Spinal cord (tissue), 9 donors: ENCODE measurements at regions not wholly inside any gene's neighbourhood (a gene's known extent, or its start where the extent isn't known, plus 50 kb on each side); places are given as distances from the start of the nearest gene placed in this dataset.

Experiments used
- DNase-seq, 6 donors: peaks; one replicate each; pipeline versions ENCODE4 v3.0.0 to v3.0.0-alpha.2; 2013 to 2015; ENCODE audit warnings: low spot score in 6 of 6, low read depth in 4 of 6
- H3K27ac ChIP-seq: one replicate; pipeline ENCODE4 v1.5.1; 2013; ENCODE audit warnings: low read depth, low read length, control low read depth
- H3K27me3 ChIP-seq: one replicate; pipeline ENCODE4 v1.6.1; 2013; ENCODE audit warnings: low read length; ENCODE audit not compliant: control insufficient read depth, insufficient read depth
- H3K36me3 ChIP-seq: one replicate; pipeline ENCODE4 v1.6.1; 2013; ENCODE audit warnings: low read length; ENCODE audit not compliant: control insufficient read depth, insufficient read depth
- H3K4me1 ChIP-seq: one replicate; pipeline ENCODE4 v1.6.1; 2013; ENCODE audit warnings: low read length; ENCODE audit not compliant: control insufficient read depth, insufficient read depth
- H3K4me3 ChIP-seq: one replicate; pipeline ENCODE4 v1.5.1; 2013; ENCODE audit warnings: low read depth, low read length, control low read depth
- H3K9me3 ChIP-seq: one replicate; pipeline ENCODE4 v1.6.1; 2013; ENCODE audit warnings: low read length; ENCODE audit not compliant: control insufficient read depth, insufficient read depth
- WGBS: methylation state at CpG from one replicate; pipeline ENCODE4 v1.1.5; 2013; ENCODE audit warnings: missing lambda C conversion rate; ENCODE audit not compliant: insufficient coverage; 5-methylcytosine and 5-hydroxymethylcytosine counted together
- donor health status: healthy.

- Histone ChIP-seq H3K4me3 (no peak overlapping the region), H3K4me1 (no peaks in the 10 kb centered on the region), H3K36me3 (no peaks in the 10 kb centered on the region), H3K9me3 (no peaks in the 10 kb centered on the region), H3K27me3 (no peaks in the 10 kb centered on the region), H3K27ac (no peak overlapping the region)
- DNase-seq: no peak
- no CpG with 5 or more reads among the region's 7 CpGs for WGBS
These were observed 60.5 kb upstream of the GALNT5 start for GRCh38 chr2:157196956-157197355.

GRCh38 chr2:157197848-157198247 lies 59.7 kb upstream of the GALNT5 start:
- no peak overlapping the region for H3K4me3 ChIP-seq
- no peak for DNase-seq
- no peaks in the 10 kb centered on the region for H3K9me3 ChIP-seq
- H3K27me3 ChIP-seq: no peaks in the 10 kb centered on the region
- WGBS: no CpG with 5 or more reads among the region's 1 CpG
- no peaks in the 10 kb centered on the region for H3K4me1 ChIP-seq
- no peak overlapping the region for H3K27ac ChIP-seq
- no peaks in the 10 kb centered on the region for H3K36me3 ChIP-seq

- Histone ChIP-seq H3K27me3 (no peaks in the 10 kb centered on the region), H3K9me3 (no peaks in the 10 kb centered on the region), H3K27ac (no peak overlapping the region), H3K4me1 (no peaks in the 10 kb centered on the region), H3K4me3 (no peak overlapping the region), H3K36me3 (no peaks in the 10 kb centered on the region)
- peak in 1 of 6 donors; percentile 61 for DNase-seq
- WGBS: 94% methylated on average over 3 of the region's 4 CpGs
These were observed 53.9 kb upstream of the GALNT5 start for GRCh38 chr2:157203651-157204050.

- Histone ChIP-seq H3K4me3 (no peak overlapping the region), H3K4me1 (no peaks in the 10 kb centered on the region), H3K27ac (no peak overlapping the region), H3K36me3 (no peaks in the 10 kb centered on the region), H3K27me3 (no peaks in the 10 kb centered on the region), H3K9me3 (no peaks in the 10 kb centered on the region)
- WGBS: no CpG with 5 or more reads among the region's 3 CpGs
- DNase-seq: peak in 1 of 6 donors; percentile 64
These were observed 53.1 kb upstream of the GALNT5 start for GRCh38 chr2:157204401-157204800.

- Histone ChIP-seq H3K27me3 (no peaks in the 10 kb centered on the region), H3K4me1 (no peaks in the 10 kb centered on the region), H3K9me3 (no peaks in the 10 kb centered on the region), H3K4me3 (no peak overlapping the region), H3K36me3 (no peaks in the 10 kb centered on the region), H3K27ac (no peak overlapping the region)
- DNase-seq: no peak
- no CpG with 5 or more reads among the region's 3 CpGs for WGBS
These were observed 50.6 kb upstream of the GALNT5 start for GRCh38 chr2:157206916-157207315.
